SK-N-SH (cell line): ENCODE measurements at regions not wholly inside any gene's neighbourhood (a gene's known extent, or its start where the extent isn't known, plus 50 kb on each side); places are given as distances from the start of the nearest gene placed in this dataset.

Experiments used
- CHD2 ChIP-seq: fragments of 150-350 bp; IDR thresholded peaks from 2 replicates; pipeline ENCODE4 v1.6.1; 2018; ENCODE audit warnings: low read length; ENCODE audit not compliant: partially characterized antibody
- ELF1 ChIP-seq: IDR thresholded peaks from 2 replicates; pipeline ENCODE4 v1.4.0; 2012
- GABPA ChIP-seq: IDR thresholded peaks from 2 replicates; pipeline ENCODE4 v1.4.0; 2012; ENCODE audit warnings: low read depth, mild to moderate bottlenecking
- GATA2 ChIP-seq: sonication (generic); formaldehyde crosslinking; IDR thresholded peaks from 2 replicates; pipeline ENCODE4 v1.5.0; 2020; ENCODE audit warnings: mild to moderate bottlenecking, missing genetic modification reagents
- MAX ChIP-seq: IDR thresholded peaks from 2 replicates; pipeline ENCODE4 v1.4.0; 2012; ENCODE audit warnings: low read depth
- NFIC ChIP-seq: IDR thresholded peaks from 2 replicates; pipeline ENCODE4 v1.4.0; 2012; ENCODE audit warnings: borderline replicate concordance
- POLR2AphosphoS5 ChIP-seq: IDR thresholded peaks from 2 replicates; pipeline ENCODE4 v1.6.1; 2012; ENCODE audit warnings: low read depth, low read length
- RFX5 ChIP-seq: IDR thresholded peaks from 2 replicates; pipeline ENCODE4 v1.6.1; 2012; ENCODE audit warnings: mild to moderate bottlenecking, improper control_type of control experiment, low read length
- TAF1 ChIP-seq: IDR thresholded peaks from 2 replicates; pipeline ENCODE4 v1.6.1; 2012; ENCODE audit warnings: low read depth, mild to moderate bottlenecking, low read length, moderate library complexity, borderline replicate concordance
- YY1 ChIP-seq: IDR thresholded peaks from 2 replicates; pipeline ENCODE4 v1.4.0; 2012; ENCODE audit warnings: low read depth, mild to moderate bottlenecking
- TF ChIP-seq, protein P1 (sequence below): fragments of 200-600 bp; sonication (generic); IDR thresholded peaks from 2 replicates; pipeline ENCODE4 v1.6.1; 2017; ENCODE audit warnings: antibody characterized with exemption, mild to moderate bottlenecking, moderate library complexity
- TF ChIP-seq, protein P2 (sequence below): IDR thresholded peaks from 2 replicates; pipeline ENCODE4 v1.4.0; 2012; ENCODE audit warnings: low read depth, borderline replicate concordance
- TF ChIP-seq, protein P3 (sequence below): IDR thresholded peaks from 2 replicates; pipeline ENCODE4 v1.4.0; 2012; ENCODE audit warnings: low read depth, borderline replicate concordance

DNA sequence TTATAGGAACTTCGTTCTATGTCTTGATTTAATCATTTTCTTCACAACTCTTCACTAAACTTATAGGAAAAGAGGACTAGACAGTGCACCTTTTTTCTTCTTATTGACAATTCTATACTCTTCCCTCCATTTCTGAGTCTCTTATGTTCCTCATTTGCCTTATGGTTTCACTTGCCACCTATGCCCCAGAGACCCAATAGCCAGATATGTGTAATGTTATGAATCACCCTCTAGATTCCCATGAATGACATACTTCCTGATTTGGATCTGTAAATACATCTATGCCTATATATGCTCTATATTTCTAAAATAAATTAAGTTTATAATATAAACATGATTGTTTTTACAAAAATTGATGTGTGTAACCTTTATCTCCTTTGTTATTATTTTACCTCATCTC is 514.1 kb upstream of the MEF2C start:
- TF ChIP-seq, protein P1, sequence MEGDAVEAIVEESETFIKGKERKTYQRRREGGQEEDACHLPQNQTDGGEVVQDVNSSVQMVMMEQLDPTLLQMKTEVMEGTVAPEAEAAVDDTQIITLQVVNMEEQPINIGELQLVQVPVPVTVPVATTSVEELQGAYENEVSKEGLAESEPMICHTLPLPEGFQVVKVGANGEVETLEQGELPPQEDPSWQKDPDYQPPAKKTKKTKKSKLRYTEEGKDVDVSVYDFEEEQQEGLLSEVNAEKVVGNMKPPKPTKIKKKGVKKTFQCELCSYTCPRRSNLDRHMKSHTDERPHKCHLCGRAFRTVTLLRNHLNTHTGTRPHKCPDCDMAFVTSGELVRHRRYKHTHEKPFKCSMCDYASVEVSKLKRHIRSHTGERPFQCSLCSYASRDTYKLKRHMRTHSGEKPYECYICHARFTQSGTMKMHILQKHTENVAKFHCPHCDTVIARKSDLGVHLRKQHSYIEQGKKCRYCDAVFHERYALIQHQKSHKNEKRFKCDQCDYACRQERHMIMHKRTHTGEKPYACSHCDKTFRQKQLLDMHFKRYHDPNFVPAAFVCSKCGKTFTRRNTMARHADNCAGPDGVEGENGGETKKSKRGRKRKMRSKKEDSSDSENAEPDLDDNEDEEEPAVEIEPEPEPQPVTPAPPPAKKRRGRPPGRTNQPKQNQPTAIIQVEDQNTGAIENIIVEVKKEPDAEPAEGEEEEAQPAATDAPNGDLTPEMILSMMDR, result no peak
- no peak for TF ChIP-seq TAF1
- TF ChIP-seq YY1, result no peak
- no peak for TF ChIP-seq RFX5
- TF ChIP-seq CHD2, result no peak
- no peak for TF ChIP-seq NFIC
- no peak for TF ChIP-seq MAX
- no peak for TF ChIP-seq GATA2 (CRISPR knock-in tag)
- no peak for TF ChIP-seq POLR2AphosphoS5
- TF ChIP-seq ELF1, result no peak
- TF ChIP-seq, protein P2, sequence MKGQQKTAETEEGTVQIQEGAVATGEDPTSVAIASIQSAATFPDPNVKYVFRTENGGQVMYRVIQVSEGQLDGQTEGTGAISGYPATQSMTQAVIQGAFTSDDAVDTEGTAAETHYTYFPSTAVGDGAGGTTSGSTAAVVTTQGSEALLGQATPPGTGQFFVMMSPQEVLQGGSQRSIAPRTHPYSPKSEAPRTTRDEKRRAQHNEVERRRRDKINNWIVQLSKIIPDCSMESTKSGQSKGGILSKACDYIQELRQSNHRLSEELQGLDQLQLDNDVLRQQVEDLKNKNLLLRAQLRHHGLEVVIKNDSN, result no peak
- no peak for TF ChIP-seq GABPA
- TF ChIP-seq, protein P3, sequence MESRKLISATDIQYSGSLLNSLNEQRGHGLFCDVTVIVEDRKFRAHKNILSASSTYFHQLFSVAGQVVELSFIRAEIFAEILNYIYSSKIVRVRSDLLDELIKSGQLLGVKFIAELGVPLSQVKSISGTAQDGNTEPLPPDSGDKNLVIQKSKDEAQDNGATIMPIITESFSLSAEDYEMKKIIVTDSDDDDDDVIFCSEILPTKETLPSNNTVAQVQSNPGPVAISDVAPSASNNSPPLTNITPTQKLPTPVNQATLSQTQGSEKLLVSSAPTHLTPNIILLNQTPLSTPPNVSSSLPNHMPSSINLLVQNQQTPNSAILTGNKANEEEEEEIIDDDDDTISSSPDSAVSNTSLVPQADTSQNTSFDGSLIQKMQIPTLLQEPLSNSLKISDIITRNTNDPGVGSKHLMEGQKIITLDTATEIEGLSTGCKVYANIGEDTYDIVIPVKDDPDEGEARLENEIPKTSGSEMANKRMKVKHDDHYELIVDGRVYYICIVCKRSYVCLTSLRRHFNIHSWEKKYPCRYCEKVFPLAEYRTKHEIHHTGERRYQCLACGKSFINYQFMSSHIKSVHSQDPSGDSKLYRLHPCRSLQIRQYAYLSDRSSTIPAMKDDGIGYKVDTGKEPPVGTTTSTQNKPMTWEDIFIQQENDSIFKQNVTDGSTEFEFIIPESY, result no peak
